Common myeloid progenitor, CD34-positive (primary cell): ENCODE measurements at regions not wholly inside any gene's neighbourhood (a gene's known extent, or its start where the extent isn't known, plus 50 kb on each side); places are given as distances from the start of the nearest gene placed in this dataset.

Source experiments
- CTCF ChIA-PET: fragments of 350-600 bp; sonication (Branson Sonifier 250); formaldehyde crosslinking; loops from one replicate; lab custom pipeline; 2021; ENCODE audit warnings: antibody characterized with exemption; lab: Charles Lee
- POLR2A ChIA-PET: fragments of 350-600 bp; sonication (Branson Sonifier 250); formaldehyde crosslinking; loops from one replicate; lab custom pipeline; 2021; ENCODE audit warnings: antibody characterized with exemption; lab: Charles Lee
- DNase-seq, 3 donors: peaks; one replicate each; pipeline versions ENCODE4 v3.0.0 to v3.0.0-alpha.2; 2013
- H3K27ac ChIP-seq, 2 experiments: 1 replicate in 1 of 2; 2 replicates in 1 of 2; pipeline ENCODE4 v1.7.0; 2013; ENCODE audit warnings: inconsistent platforms in 2 of 2, low read length in 2 of 2, mild to moderate bottlenecking in 2 of 2, low read depth in 1 of 2, moderate library complexity in 1 of 2; ENCODE audit not compliant: severe bottlenecking in 2 of 2, insufficient read depth in 1 of 2, poor library complexity in 1 of 2
- H3K27me3 ChIP-seq, 5 experiments: replicated peaks in 2 of 5; 1 replicate in 3 of 5; 2 replicates in 2 of 5; pipeline versions ENCODE4 v1.6.1 to v1.7.0; 2013; ENCODE audit warnings: low read length in 4 of 5, mild to moderate bottlenecking in 2 of 5, moderate library complexity in 2 of 5, inconsistent platforms in 1 of 5; ENCODE audit not compliant: insufficient read depth in 5 of 5, control insufficient read depth in 4 of 5
- H3K36me3 ChIP-seq, 4 experiments: 1 replicate in 2 of 4; 2 replicates in 2 of 4; pipeline versions ENCODE4 v1.6.1 to v1.7.0; 2013; ENCODE audit warnings: low read length in 3 of 4, control low read depth in 1 of 4, mild to moderate bottlenecking in 1 of 4; ENCODE audit not compliant: control insufficient read depth in 4 of 4, insufficient read depth in 4 of 4
- H3K4me1 ChIP-seq, 4 experiments: 1 replicate in 3 of 4; 2 replicates in 1 of 4; pipeline versions ENCODE4 v1.6.1 to v1.7.1; 2013; ENCODE audit warnings: low read length in 3 of 4, mild to moderate bottlenecking in 3 of 4, control low read depth in 1 of 4, inconsistent platforms in 1 of 4, moderate library complexity in 1 of 4; ENCODE audit not compliant: control insufficient read depth in 4 of 4, insufficient read depth in 4 of 4; ENCODE audit errors: control extremely low read depth in 1 of 4
- H3K4me3 ChIP-seq, 7 experiments: 1 replicate in 4 of 7; 2 replicates in 3 of 7; pipeline versions ENCODE4 v1.5.1 to v1.7.0; 2013; ENCODE audit warnings: mild to moderate bottlenecking in 7 of 7, low read length in 6 of 7, moderate library complexity in 6 of 7, inconsistent platforms in 2 of 7, low read depth in 2 of 7, control low read depth in 1 of 7; ENCODE audit not compliant: insufficient read depth in 4 of 7, control insufficient read depth in 1 of 7; ENCODE audit errors: extremely low read depth in 1 of 7
- H3K9me3 ChIP-seq, 5 experiments: 1 replicate in 4 of 5; 2 replicates in 1 of 5; pipeline versions ENCODE4 v1.6.1 to v1.7.1; 2013; ENCODE audit warnings: low read length in 4 of 5, mild to moderate bottlenecking in 2 of 5, inconsistent platforms in 1 of 5, low read depth in 1 of 5, moderate library complexity in 1 of 5; ENCODE audit not compliant: control insufficient read depth in 4 of 5, insufficient read depth in 2 of 5; ENCODE audit errors: control extremely low read depth in 1 of 5
- WGBS: methylation state at CpG from one replicate; pipeline ENCODE4 v1.1.5; 2013; ENCODE audit not compliant: insufficient coverage; 5-methylcytosine and 5-hydroxymethylcytosine counted together

GRCh38 chr6:74741646-74742045 lies 464.2 kb downstream of the COL12A1 start:
- Histone ChIP-seq H3K27ac (no peak overlapping the region), H3K4me1 (no peaks in the 10 kb centered on the region), H3K27me3 (no peaks in the 10 kb centered on the region), H3K9me3 (peaks cover 0 to 2% (median 0%) of the 10 kb centered on the region in 5 experiments), H3K4me3 (no peak overlapping the region), H3K36me3 (no peaks in the 10 kb centered on the region)
- DNase-seq = no peak
- CTCF ChIA-PET = no interaction called here
- POLR2A ChIA-PET = no interaction called here
- no CpG with 5 or more reads among the region's 1 CpG for WGBS

- H3K4me3 ChIP-seq = no peak overlapping the region
- ChIA-PET POLR2A (interaction anchor here (0.6 kb wide), 1 partner anchor 60 kb away, joined by 3 read pairs; no protein-coding TSS in a partner anchor), CTCF (no interaction called here)
- H3K36me3 ChIP-seq = no peaks in the 10 kb centered on the region
- H3K27me3 ChIP-seq = no peaks in the 10 kb centered on the region
- WGBS = 100% methylated on average over 1 of the region's 2 CpGs
- DNase-seq = no peak
- H3K4me1 ChIP-seq = no peaks in the 10 kb centered on the region
- H3K9me3 ChIP-seq = peaks cover 0 to 2% (median 0%) of the 10 kb centered on the region in 5 experiments
- H3K27ac ChIP-seq = no peak overlapping the region
These were observed 470.5 kb downstream of the COL12A1 start for GRCh38 chr6:74735304-74735703.

- H3K36me3 ChIP-seq = no peaks in the 10 kb centered on the region
- H3K4me1 ChIP-seq = no peaks in the 10 kb centered on the region
- 92% methylated on average over 2 of the region's 3 CpGs for WGBS
- no peak overlapping the region for H3K27ac ChIP-seq
- DNase-seq = no peak
- peaks cover 0 to 2% (median 0%) of the 10 kb centered on the region in 5 experiments for H3K9me3 ChIP-seq
- POLR2A ChIA-PET = no interaction called here
- CTCF ChIA-PET = no interaction called here
- H3K4me3 ChIP-seq = no peak overlapping the region
- H3K27me3 ChIP-seq = no peaks in the 10 kb centered on the region
These were observed 471.0 kb downstream of the COL12A1 start for GRCh38 chr6:74734901-74735300.

GRCh38 chr6:74733830-74734620 lies 471.8 kb downstream of the COL12A1 start:
- POLR2A ChIA-PET = no interaction called here
- Histone ChIP-seq H3K9me3 (peaks cover 0 to 2% (median 0%) of the 10 kb centered on the region in 5 experiments), H3K27me3 (no peaks in the 10 kb centered on the region), H3K4me1 (no peaks in the 10 kb centered on the region), H3K36me3 (no peaks in the 10 kb centered on the region), H3K27ac (no peak overlapping the region), H3K4me3 (no peak overlapping the region)
- CTCF ChIA-PET = no interaction called here
- WGBS = 0% methylated on average over 1 of the region's 2 CpGs
- no peak for DNase-seq

- CTCF ChIA-PET = no interaction called here
- no peaks in the 10 kb centered on the region for H3K36me3 ChIP-seq
- no peak for DNase-seq
- H3K4me3 ChIP-seq = no peak overlapping the region
- H3K9me3 ChIP-seq = no peaks in the 10 kb centered on the region
- POLR2A ChIA-PET = no interaction called here
- H3K27ac ChIP-seq = no peak overlapping the region
- H3K27me3 ChIP-seq = no peaks in the 10 kb centered on the region
- no peaks in the 10 kb centered on the region for H3K4me1 ChIP-seq
- WGBS = 100% methylated on average over 2 of the region's 4 CpGs
These were observed 473.9 kb downstream of the COL12A1 start for GRCh38 chr6:74731931-74732330.

GRCh38 chr6:74731204-74731603 lies 474.6 kb downstream of the COL12A1 start:
- no peak for DNase-seq
- WGBS = no CpG with 5 or more reads among the region's 2 CpGs
- CTCF ChIA-PET = no interaction called here
- POLR2A ChIA-PET = no interaction called here
- Histone ChIP-seq H3K36me3 (no peaks in the 10 kb centered on the region), H3K27me3 (no peaks in the 10 kb centered on the region), H3K4me3 (no peak overlapping the region), H3K4me1 (no peaks in the 10 kb centered on the region), H3K27ac (no peak overlapping the region), H3K9me3 (no peaks in the 10 kb centered on the region)

GRCh38 chr6:74720923-74721322 lies 484.9 kb downstream of the COL12A1 start:
- WGBS = no CpG with 5 or more reads among the region's 1 CpG
- ChIA-PET POLR2A (no interaction called here), CTCF (no interaction called here)
- Histone ChIP-seq H3K4me1 (no peaks in the 10 kb centered on the region), H3K4me3 (no peak overlapping the region), H3K27me3 (no peaks in the 10 kb centered on the region), H3K36me3 (no peaks in the 10 kb centered on the region), H3K9me3 (peaks cover 0 to 2% (median 0%) of the 10 kb centered on the region in 5 experiments), H3K27ac (no peak overlapping the region)
- DNase-seq = no peak
